Muscle of arm (tissue), 1 donor: ENCODE measurements at regions not wholly inside any gene's neighbourhood (a gene's known extent, or its start where the extent isn't known, plus 50 kb on each side); places are given as distances from the start of the nearest gene placed in this dataset.
A peak's percentile ranks its signal among the peaks of the same experiment; 100 is the strongest.

Experiments used
- DNase-seq: peaks from one replicate; pipeline ENCODE4 v3.0.0-alpha.2; 2013

GRCh38 chr2:37838541-37839167, 86.4 kb upstream of the RMDN2 start:
- DNase-seq = no peak

DNA sequence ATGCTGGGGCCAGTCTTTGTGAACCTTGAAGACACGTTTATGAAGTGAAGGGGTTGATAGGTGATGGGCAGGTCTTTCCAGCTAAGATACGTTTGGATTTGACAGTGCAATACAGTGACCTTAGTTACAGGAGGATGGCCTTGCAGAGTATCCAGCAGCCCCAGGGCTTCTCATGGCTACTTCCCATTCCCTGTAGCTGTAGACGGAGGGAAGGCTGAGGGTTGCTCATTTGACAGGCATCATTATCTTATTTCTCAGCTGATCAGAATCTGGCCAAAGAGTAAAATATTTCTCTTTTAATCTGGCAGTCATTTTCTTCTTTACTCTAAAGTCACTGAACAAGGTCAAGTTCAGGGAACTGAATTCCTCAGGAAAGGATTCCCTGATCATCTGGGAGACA, 85.1 kb upstream of the RMDN2 start:
- no peak for DNase-seq

DNA sequence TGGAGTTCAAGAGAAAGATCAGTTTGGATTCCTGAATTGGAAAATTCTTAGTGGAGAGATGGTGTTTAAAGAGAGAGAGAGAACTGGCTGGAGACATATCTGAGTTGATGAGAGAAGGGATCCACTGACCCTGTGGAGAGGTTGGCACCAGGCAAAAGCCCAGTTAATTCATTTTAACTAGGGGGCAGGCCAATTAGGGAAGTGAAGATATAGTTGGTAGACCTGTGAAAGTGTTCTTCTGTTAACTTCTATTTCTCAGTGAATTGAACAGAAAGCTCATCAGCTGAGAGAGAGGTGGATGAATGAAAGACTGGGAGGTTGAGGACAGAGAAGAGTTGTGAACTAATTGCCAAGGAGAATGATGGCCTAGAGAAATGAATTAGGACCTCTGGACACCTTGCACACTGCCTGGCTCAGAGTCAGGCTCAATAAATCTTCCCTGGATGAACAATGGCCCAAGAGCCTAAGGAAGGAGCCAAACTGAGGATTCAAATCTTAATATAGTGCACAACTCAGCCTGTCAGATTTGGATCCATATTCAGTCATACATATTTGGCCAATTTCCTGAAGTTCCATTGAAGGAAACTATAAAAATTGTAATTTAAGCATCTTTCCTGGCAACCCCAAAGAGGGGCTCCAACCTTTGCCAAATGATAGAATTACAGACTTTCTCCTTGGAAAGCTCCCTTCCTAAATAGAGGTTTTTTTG, 82.2 kb upstream of the RMDN2 start:
- peak; percentile 76 for DNase-seq

DNA sequence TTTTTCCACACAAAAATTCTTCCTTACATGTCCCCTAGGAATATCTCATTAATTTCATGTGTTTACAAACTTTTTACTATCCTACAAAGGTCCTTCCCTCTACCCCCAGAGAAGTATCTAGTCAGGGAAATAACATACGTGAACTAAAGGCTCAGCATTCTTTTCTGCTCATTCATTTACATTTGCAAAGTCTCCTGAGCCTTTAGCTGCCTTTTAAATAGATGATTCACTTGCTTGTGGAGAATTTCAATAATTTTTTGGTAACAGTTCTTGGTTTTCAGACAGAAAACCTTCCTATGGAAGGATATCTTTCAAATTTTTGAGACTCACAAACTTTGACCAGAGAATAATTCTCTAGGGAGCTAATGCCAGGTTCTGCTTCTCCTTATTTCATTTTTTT, 81.5 kb upstream of the RMDN2 start:
- DNase-seq = no peak

- DNase-seq = no peak
Observed at GRCh38 chr2:37846207-37846606, 78.9 kb upstream of the RMDN2 start.

- DNase-seq = no peak
Observed at GRCh38 chr2:37847792-37848191, 77.3 kb upstream of the RMDN2 start.

GRCh38 chr2:37848451-37848850, 76.6 kb upstream of the RMDN2 start:
- DNase-seq = no peak

GRCh38 chr2:37849911-37850310, 75.2 kb upstream of the RMDN2 start:
- no peak for DNase-seq

GRCh38 chr2:37851428-37851827, 73.7 kb upstream of the RMDN2 start:
- no peak for DNase-seq

DNA sequence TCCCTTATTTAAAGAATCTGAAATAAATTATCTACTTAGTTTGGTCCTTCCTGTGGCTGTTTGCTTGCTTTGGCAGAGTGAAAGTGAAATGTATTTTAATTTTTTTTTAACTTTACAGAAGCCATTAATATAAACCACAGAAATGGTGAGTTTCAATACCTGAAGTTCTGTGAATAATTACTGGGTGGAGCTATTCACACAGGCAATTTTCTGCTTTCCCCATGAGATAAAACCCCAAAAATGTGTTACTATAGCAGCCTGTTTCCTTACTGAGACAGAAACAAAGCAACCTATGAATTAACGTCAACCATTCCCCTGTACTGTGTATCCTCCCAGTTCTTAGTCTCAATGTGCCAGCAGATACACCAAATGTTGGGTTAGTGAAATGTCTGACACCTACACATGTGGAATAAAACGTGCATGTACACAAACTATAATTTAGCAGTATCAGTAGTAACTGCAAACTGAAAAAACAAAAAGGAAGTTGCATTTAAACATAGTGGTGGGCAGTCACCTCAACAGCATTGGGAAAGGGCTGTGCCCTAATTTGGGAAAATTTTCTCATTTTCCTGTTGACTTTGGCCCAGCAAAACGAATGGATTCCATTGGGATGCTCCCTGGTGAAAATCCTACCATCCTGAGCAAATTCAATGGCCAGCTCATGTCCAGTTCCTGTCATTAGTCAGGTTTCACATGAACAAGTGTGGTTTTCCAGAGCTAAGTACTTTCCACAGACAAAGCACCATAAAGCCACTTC, 73.1 kb upstream of the RMDN2 start:
- DNase-seq = no peak

DNA sequence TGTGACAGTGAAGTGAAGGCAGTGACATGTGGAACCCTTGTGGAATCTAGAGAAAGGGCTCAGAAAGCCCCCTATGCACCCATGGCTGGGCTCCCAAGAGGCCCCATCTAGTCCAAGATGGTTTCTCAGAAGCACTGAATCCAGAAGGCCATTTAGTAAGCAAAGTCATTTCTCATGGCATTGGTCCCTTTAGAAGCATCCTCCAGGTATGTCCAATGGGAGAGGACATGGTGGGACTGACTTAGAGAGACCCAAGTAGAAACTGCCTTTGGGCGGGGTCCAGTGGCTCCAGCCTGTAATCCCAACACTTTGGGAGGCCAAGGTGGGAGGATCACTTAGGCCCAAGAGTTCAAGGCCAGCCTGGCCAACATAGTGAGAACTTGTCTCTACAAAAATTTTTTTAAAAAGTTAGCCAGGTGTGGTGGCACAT, 72.5 kb upstream of the RMDN2 start:
- no peak for DNase-seq

GRCh38 chr2:37854676-37855282, 70.3 kb upstream of the RMDN2 start:
- no peak for DNase-seq

DNA sequence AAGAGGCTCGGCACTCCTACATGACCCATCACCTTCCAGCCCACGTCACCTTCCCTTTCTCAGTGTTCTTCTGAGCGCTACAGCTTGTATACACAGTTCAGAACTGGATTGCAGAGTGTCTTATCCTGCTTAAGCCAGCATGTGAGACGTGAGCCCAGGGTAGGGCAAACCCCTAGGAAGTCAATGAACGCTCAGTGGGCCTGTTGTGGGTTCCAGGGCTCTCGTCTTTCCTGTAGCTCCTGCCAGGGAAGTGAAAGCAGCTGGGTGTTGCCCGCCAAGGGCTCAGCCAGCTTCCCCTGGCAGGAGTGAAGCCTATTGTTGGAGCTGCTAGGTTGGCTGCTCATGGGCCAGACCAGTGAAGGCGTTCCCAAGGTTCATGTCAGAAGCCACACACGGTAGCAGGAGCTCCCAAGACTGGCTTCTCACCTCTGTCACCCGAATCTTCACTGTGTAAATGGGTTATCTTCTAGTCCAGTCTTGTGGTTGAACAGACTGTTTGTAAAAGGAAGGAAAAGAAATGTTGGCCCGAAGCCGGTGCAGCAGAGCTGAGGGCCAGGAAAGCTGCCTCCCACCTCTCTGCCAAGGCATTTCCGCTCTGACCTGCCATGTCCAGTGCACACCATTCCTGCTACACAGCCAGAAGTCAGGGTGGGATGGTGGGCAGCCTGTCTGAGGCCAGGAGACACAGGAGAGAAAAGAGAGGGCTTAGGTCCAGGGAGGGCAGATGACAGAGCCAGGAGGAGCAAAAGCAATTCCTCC, 69.6 kb upstream of the RMDN2 start:
- no peak for DNase-seq

GRCh38 chr2:37856101-37856751, 68.9 kb upstream of the RMDN2 start:
- no peak for DNase-seq

DNA sequence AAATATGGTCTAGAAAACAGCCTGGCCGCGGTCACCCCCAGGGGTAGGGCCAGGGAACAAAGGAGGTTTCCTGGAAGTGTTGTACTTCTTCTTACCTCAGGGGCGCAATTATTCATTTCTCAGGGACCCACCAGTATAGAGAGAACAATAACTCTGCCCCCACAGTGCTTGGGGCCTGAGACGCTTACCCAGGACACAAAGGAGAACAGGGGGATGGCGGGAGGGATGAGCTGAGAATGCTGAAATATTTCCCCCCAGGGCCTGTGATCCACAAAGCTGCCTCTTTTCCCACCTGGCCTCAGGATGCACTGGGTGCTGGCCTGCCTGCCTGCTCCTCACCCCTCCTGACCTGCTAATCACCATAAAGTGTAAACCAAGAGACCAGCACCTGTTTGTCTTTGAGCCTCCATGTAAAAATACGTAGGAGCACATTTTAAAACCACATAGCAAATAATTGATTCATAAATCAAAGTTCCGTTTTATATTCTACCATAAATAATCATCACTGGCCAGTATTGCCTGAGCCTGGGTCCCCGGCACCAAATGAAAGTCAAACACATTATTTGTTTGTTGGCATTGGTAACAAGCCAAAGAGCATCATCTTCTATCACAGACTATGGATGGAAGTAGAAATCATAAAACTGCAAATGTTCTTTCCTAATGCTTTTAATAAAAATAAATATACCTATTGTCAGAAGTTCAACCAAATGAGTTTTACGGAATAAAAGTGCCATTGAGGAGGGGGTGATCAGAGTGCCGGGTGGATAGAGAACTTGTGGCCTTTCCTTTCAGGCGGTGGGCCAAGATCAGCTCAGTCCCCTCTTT, 67.3 kb upstream of the RMDN2 start:
- DNase-seq = no peak

DNA sequence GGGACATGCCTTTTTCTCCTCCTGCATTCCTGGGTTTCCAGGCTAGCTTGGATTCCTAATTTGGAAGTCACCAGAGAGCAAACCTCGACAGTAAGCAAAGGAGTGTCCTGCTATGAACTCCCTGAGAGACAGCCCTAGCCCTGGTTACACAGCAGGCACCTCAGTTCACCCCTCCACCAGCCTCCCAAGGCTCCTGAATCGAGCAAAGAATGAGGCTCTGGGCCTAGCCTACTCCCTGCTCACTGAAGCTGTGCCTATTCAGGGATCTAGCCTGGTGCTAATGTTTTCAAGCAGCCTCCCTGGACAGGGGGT, 66.7 kb upstream of the RMDN2 start:
- no peak for DNase-seq

DNA sequence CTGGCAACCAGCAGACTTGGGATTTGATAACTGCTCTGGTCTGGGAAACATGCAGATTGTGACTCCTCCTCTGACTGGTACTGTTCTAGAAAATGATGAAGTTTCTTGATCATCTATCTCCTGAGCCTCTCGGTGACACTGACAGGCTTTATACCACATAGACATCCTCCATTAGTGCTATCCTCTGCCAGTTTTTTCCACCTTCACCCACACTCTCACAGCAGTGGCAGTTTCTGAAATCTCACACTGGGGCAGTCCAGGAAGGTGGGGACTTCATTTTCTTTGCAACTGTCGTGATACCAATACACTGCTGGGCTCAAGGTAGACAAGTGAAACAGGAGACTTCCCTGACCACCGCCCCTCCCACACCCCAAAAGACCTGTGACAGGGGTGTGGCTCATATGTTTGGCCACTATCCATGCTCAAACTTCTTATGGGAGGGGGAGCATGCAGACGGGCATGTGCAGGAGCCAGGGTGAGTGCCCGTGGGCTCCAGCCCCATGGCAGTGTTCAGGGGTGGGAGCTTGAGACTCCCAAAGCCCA, 66.3 kb upstream of the RMDN2 start:
- DNase-seq = no peak

- no peak for DNase-seq
Observed at GRCh38 chr2:37862620-37863019, 62.5 kb upstream of the RMDN2 start.

- no peak for DNase-seq
Observed at GRCh38 chr2:37864217-37864616, 60.9 kb upstream of the RMDN2 start.

GRCh38 chr2:37865640-37866039, 59.4 kb upstream of the RMDN2 start:
- DNase-seq = no peak
